Coronary artery (tissue), 2 donors: ENCODE measurements at regions not wholly inside any gene's neighbourhood (a gene's known extent, or its start where the extent isn't known, plus 50 kb on each side); places are given as distances from the start of the nearest gene placed in this dataset.

ENCODE experiments used
- DNase-seq: peaks from one replicate; pipeline ENCODE4 v3.0.0-alpha.2; 2017; ENCODE audit warnings: low spot score
- H3K27ac ChIP-seq, 2 donors: fragments of 200-600 bp; sonication (generic); one replicate each; pipeline ENCODE4 v1.5.1; 2016 to 2019
- H3K4me3 ChIP-seq: fragments of 200-600 bp; sonication (generic); 2 replicates; pipeline ENCODE4 v1.5.1; 2016; ENCODE audit warnings: mild to moderate bottlenecking, moderate library complexity
- CTCF ChIP-seq: fragments of 200-600 bp; sonication (generic); IDR thresholded peaks from one replicate; pipeline ENCODE4 v1.5.1; 2019; ENCODE audit warnings: antibody characterized with exemption

GRCh38 chrX:20362268-20363267 lies 95.9 kb upstream of the RPS6KA3 start:
- peak overlapping the region; percentile 6 to 65 for H3K27ac ChIP-seq
- DNase-seq: no peak
- no peak overlapping the region for H3K4me3 ChIP-seq

GRCh38 chrX:20361890-20362262 lies 95.2 kb upstream of the RPS6KA3 start:
- H3K27ac ChIP-seq: peak overlapping the region in 1 of 2 donors; percentile 65

More at GRCh38 chrX:20362268-20363267, 95.9 kb upstream of the RPS6KA3 start:
- TF ChIP-seq CTCF: no peak

GRCh38 chrX:20361081-20361889 lies 94.6 kb upstream of the RPS6KA3 start:
- DNase-seq: no peak
- no peak for TF ChIP-seq CTCF
- H3K4me3 ChIP-seq: no peak overlapping the region
- no peak overlapping the region for H3K27ac ChIP-seq

More at GRCh38 chrX:20361890-20362262, 95.2 kb upstream of the RPS6KA3 start:
- no peak for DNase-seq
- no peak overlapping the region for H3K4me3 ChIP-seq
- no peak for TF ChIP-seq CTCF

GRCh38 chrX:20355187-20355586 lies 88.5 kb upstream of the RPS6KA3 start:
- no peak for TF ChIP-seq CTCF
- H3K27ac ChIP-seq: no peak overlapping the region
- DNase-seq: no peak
- H3K4me3 ChIP-seq: no peak overlapping the region

GRCh38 chrX:20354505-20354904 lies 87.8 kb upstream of the RPS6KA3 start:
- DNase-seq: no peak
- Histone ChIP-seq H3K27ac (no peak overlapping the region), H3K4me3 (no peak overlapping the region)
- no peak for TF ChIP-seq CTCF

- no peak overlapping the region for H3K27ac ChIP-seq
- no peak for TF ChIP-seq CTCF
- DNase-seq: no peak
- H3K4me3 ChIP-seq: no peak overlapping the region
These were observed 86.2 kb upstream of the RPS6KA3 start for GRCh38 chrX:20352935-20353336.
